Subcutaneous abdominal adipose tissue (tissue), 5 donors: ENCODE measurements at regions not wholly inside any gene's neighbourhood (a gene's known extent, or its start where the extent isn't known, plus 50 kb on each side); places are given as distances from the start of the nearest gene placed in this dataset.

Experiments
- H3K27ac ChIP-seq: one replicate; pipeline ENCODE4 v1.7.0; 2013; ENCODE audit warnings: low read depth, mild to moderate bottlenecking, inconsistent platforms, low read length, moderate library complexity
- H3K27me3 ChIP-seq, 5 donors: one replicate each; pipeline ENCODE4 v1.7.0; 2013; ENCODE audit warnings: low read length in 5 of 5, inconsistent platforms in 1 of 5; ENCODE audit not compliant: control insufficient read depth in 5 of 5, insufficient read depth in 4 of 5
- H3K36me3 ChIP-seq, 5 donors: one replicate each; pipeline ENCODE4 v1.7.0; 2013; ENCODE audit warnings: low read length in 5 of 5; ENCODE audit not compliant: control insufficient read depth in 5 of 5, insufficient read depth in 5 of 5
- H3K4me1 ChIP-seq, 5 donors: one replicate each; pipeline ENCODE4 v1.7.0; 2013; ENCODE audit warnings: low read length in 5 of 5, mild to moderate bottlenecking in 3 of 5, moderate library complexity in 1 of 5; ENCODE audit not compliant: control insufficient read depth in 5 of 5, insufficient read depth in 5 of 5
- H3K4me3 ChIP-seq, 5 donors: one replicate each; pipeline ENCODE4 v1.7.0; 2013; ENCODE audit warnings: low read length in 5 of 5, low read depth in 1 of 5
- H3K9ac ChIP-seq, 5 donors: one replicate each; pipeline ENCODE4 v1.7.0; 2013; ENCODE audit warnings: low read length in 5 of 5, mild to moderate bottlenecking in 4 of 5, moderate library complexity in 3 of 5
- H3K9me3 ChIP-seq, 5 donors: one replicate each; pipeline ENCODE4 v1.7.0; 2013; ENCODE audit warnings: low read length in 5 of 5; ENCODE audit not compliant: control insufficient read depth in 5 of 5
- donor health status: healthy.
- donor health status: healthy.
- donor health status: healthy.
- donor health status: healthy.
- donor health status: healthy.

GRCh38 chr1:87236585-87236984 lies 92.1 kb upstream of the LMO4 start:
- Histone ChIP-seq H3K36me3 (no peaks in the 10 kb centered on the region), H3K9me3 (no peaks in the 10 kb centered on the region), H3K4me3 (no peak overlapping the region), H3K27me3 (no peaks in the 10 kb centered on the region), H3K4me1 (no peaks in the 10 kb centered on the region), H3K9ac (no peak overlapping the region), H3K27ac (no peak overlapping the region)

GRCh38 chr1:87239997-87240605 lies 88.6 kb upstream of the LMO4 start:
- Histone ChIP-seq H3K9ac (no peak overlapping the region), H3K9me3 (no peaks in the 10 kb centered on the region), H3K4me1 (no peaks in the 10 kb centered on the region), H3K4me3 (no peak overlapping the region), H3K27me3 (no peaks in the 10 kb centered on the region), H3K27ac (no peak overlapping the region), H3K36me3 (no peaks in the 10 kb centered on the region)

GRCh38 chr1:87240661-87241285 lies 87.9 kb upstream of the LMO4 start:
- H3K4me3 ChIP-seq: no peak overlapping the region
- H3K4me1 ChIP-seq: no peaks in the 10 kb centered on the region
- no peak overlapping the region for H3K9ac ChIP-seq
- H3K9me3 ChIP-seq: no peaks in the 10 kb centered on the region
- H3K27ac ChIP-seq: no peak overlapping the region
- H3K36me3 ChIP-seq: no peaks in the 10 kb centered on the region
- H3K27me3 ChIP-seq: no peaks in the 10 kb centered on the region

- H3K4me1 ChIP-seq: no peaks in the 10 kb centered on the region
- no peak overlapping the region for H3K27ac ChIP-seq
- no peak overlapping the region for H3K9ac ChIP-seq
- H3K27me3 ChIP-seq: no peaks in the 10 kb centered on the region
- H3K4me3 ChIP-seq: no peak overlapping the region
- no peaks in the 10 kb centered on the region for H3K36me3 ChIP-seq
- H3K9me3 ChIP-seq: peaks cover 0 to 3% (median 0%) of the 10 kb centered on the region in 5 donors
Observed at GRCh38 chr1:87242445-87243185, 86.1 kb upstream of the LMO4 start.

- Histone ChIP-seq H3K36me3 (no peaks in the 10 kb centered on the region), H3K9ac (no peak overlapping the region), H3K9me3 (peaks cover 0 to 4% (median 0%) of the 10 kb centered on the region in 5 donors), H3K4me1 (no peaks in the 10 kb centered on the region), H3K4me3 (no peak overlapping the region), H3K27me3 (no peaks in the 10 kb centered on the region), H3K27ac (no peak overlapping the region)
Observed at GRCh38 chr1:87243573-87243972, 85.1 kb upstream of the LMO4 start.

- peaks cover 0 to 4% (median 0%) of the 10 kb centered on the region in 5 donors for H3K9me3 ChIP-seq
- H3K4me1 ChIP-seq: peaks cover 0 to 9% (median 7%) of the 10 kb centered on the region in 5 donors
- no peak overlapping the region for H3K9ac ChIP-seq
- H3K27ac ChIP-seq: no peak overlapping the region
- no peak overlapping the region for H3K4me3 ChIP-seq
- H3K36me3 ChIP-seq: no peaks in the 10 kb centered on the region
- no peaks in the 10 kb centered on the region for H3K27me3 ChIP-seq
Observed at GRCh38 chr1:87246436-87246835, 82.2 kb upstream of the LMO4 start.

GRCh38 chr1:87249803-87250202 lies 78.9 kb upstream of the LMO4 start:
- Histone ChIP-seq H3K4me3 (no peak overlapping the region), H3K27ac (peak overlapping the region; percentile 1), H3K9ac (no peak overlapping the region), H3K27me3 (no peaks in the 10 kb centered on the region), H3K4me1 (peaks cover 0 to 15% (median 7%) of the 10 kb centered on the region in 5 donors), H3K36me3 (no peaks in the 10 kb centered on the region), H3K9me3 (peaks cover 0 to 4% (median 0%) of the 10 kb centered on the region in 5 donors)

- peak overlapping the region in 1 of 5 donors; percentile 32 for H3K9ac ChIP-seq
- no peaks in the 10 kb centered on the region for H3K36me3 ChIP-seq
- peaks cover 0 to 15% (median 7%) of the 10 kb centered on the region in 5 donors for H3K4me1 ChIP-seq
- peaks cover 0 to 5% (median under 1%) of the 10 kb centered on the region in 5 donors for H3K9me3 ChIP-seq
- H3K27me3 ChIP-seq: no peaks in the 10 kb centered on the region
- peak overlapping the region in 3 of 5 donors; percentile 19 to 47 (median 37) for H3K4me3 ChIP-seq
- H3K27ac ChIP-seq: peak overlapping the region; percentile 1
Observed at GRCh38 chr1:87250336-87250735, 78.3 kb upstream of the LMO4 start.

- H3K27ac ChIP-seq: peak overlapping the region; percentile 32
- peaks cover 0 to 13% (median 4%) of the 10 kb centered on the region in 5 donors for H3K9me3 ChIP-seq
- peaks cover 0 to 15% (median 7%) of the 10 kb centered on the region in 5 donors for H3K4me1 ChIP-seq
- H3K36me3 ChIP-seq: no peaks in the 10 kb centered on the region
- no peak overlapping the region for H3K9ac ChIP-seq
- H3K27me3 ChIP-seq: no peaks in the 10 kb centered on the region
- no peak overlapping the region for H3K4me3 ChIP-seq
Observed at GRCh38 chr1:87252406-87252805, 76.3 kb upstream of the LMO4 start.

GRCh38 chr1:87262688-87263087 lies 66.0 kb upstream of the LMO4 start:
- Histone ChIP-seq H3K27me3 (no peaks in the 10 kb centered on the region), H3K4me1 (no peaks in the 10 kb centered on the region), H3K4me3 (no peak overlapping the region), H3K9me3 (no peaks in the 10 kb centered on the region), H3K9ac (no peak overlapping the region), H3K36me3 (no peaks in the 10 kb centered on the region), H3K27ac (no peak overlapping the region)
